ENCODE measurements at regions not wholly inside any gene's neighbourhood (a gene's known extent, or its start where the extent isn't known, plus 50 kb on each side); places are given as distances from the start of the nearest gene placed in this dataset.

GRCh38 chr2:83054751-83055150, 1404.3 kb downstream of the SUCLG1 start (continued):
- TF ChIP-seq E4F1 (IDR thresholded peaks at IDR 0.05; ENCODE audit: borderline replicate concordance, partially characterized antibody) (no peak), ZNF687 (IDR thresholded peaks at IDR 0.05) (no peak), TCF12 (IDR thresholded peaks at IDR 0.05; ENCODE audit: low read depth, low read length) (no peak), USF1 (IDR thresholded peaks at IDR 0.05; ENCODE audit: borderline replicate concordance, extremely low read length, insufficient read depth, low read depth, low read length) (no peak), EZH2 (IDR thresholded peaks at IDR 0.05; ENCODE audit: borderline replicate concordance, control insufficient read depth, low read depth, low read length) (no peak), RBBP5 (conservative IDR thresholded peaks at IDR 0.05) (no peak), ZNF217 (IDR thresholded peaks at IDR 0.05) (no peak)
